Vagina (tissue), 2 donors: ENCODE measurements at regions not wholly inside any gene's neighbourhood (a gene's known extent, or its start where the extent isn't known, plus 50 kb on each side); places are given as distances from the start of the nearest gene placed in this dataset.

Experiments used
- DNase-seq, 2 donors: peaks; one replicate each; pipeline ENCODE4 v3.0.0-alpha.2; 2017; ENCODE audit errors: extremely low spot score in 2 of 2
- H3K27ac ChIP-seq: fragments of 200-600 bp; sonication (generic); one replicate; pipeline ENCODE4 v1.5.1; 2019
- H3K27me3 ChIP-seq: fragments of 200-600 bp; sonication (generic); one replicate; pipeline ENCODE4 v1.5.1; 2019
- H3K36me3 ChIP-seq, 2 donors: fragments of 200-600 bp; sonication (generic); one replicate each; pipeline ENCODE4 v1.5.1; 2017 to 2019
- H3K4me1 ChIP-seq: fragments of 200-600 bp; sonication (generic); one replicate; pipeline ENCODE4 v1.5.1; 2019
- H3K4me3 ChIP-seq, 2 donors: fragments of 200-600 bp; sonication (generic); 1 replicate in 1 of 2; 2 replicates in 1 of 2; pipeline ENCODE4 v1.5.1; 2016 to 2019
- H3K9me3 ChIP-seq: fragments of 200-600 bp; sonication (generic); one replicate; pipeline ENCODE4 v1.5.1; 2019
- POLR2A ChIP-seq, 2 donors: fragments of 450-650 bp; IDR thresholded peaks; one replicate each; pipeline ENCODE4 v1.6.1; 2017; ENCODE audit warnings: antibody characterized with exemption in 2 of 2, mild to moderate bottlenecking in 2 of 2, moderate library complexity in 2 of 2
- POLR2AphosphoS5 ChIP-seq, 2 donors: sonication (generic); formaldehyde crosslinking; IDR thresholded peaks; one replicate each; pipeline ENCODE4 v1.9.0; 2017; ENCODE audit warnings: antibody characterized with exemption in 2 of 2, mild to moderate bottlenecking in 2 of 2, low read depth in 1 of 2; ENCODE audit not compliant: insufficient read depth in 1 of 2
- intact Hi-C: fragments of 100-400 bp; cut with DNase I; formaldehyde crosslinking; loops from one replicate; pipeline ENCODE4 v1.15.1; 2023
- TF ChIP-seq, protein P1 (sequence below), 3 experiments: fragments of 450-650 bp in 2 of 3; fragments of 200-600 bp in 1 of 3; sonication (generic) in 1 of 3; IDR thresholded peaks; one replicate each; pipeline ENCODE4 v1.5.1; 2017 to 2019; ENCODE audit warnings: antibody characterized with exemption in 3 of 3, mild to moderate bottlenecking in 2 of 3, moderate library complexity in 2 of 3

DNA sequence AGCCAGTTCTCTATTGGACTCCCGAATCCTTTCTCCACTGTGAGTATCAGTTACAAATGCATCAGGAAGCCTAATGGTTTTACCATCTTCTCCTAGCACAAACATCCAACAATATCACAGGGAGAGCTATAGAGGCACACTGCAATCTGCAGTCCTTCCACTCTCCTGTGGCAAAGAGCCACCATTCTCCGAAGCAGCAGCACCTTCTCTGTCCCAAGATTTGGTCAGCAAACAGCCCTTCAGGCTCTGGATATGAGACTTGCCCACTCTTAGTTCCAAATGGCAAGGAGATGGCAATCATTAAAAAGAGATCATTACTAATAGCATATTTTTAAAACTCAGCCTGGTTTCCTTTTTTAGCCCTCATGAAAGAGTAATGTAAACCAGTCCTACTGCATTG is 223.4 kb downstream of the HS3ST3A1 start:
- Histone ChIP-seq H3K27ac (no peak overlapping the region), H3K27me3 (no peaks in the 10 kb centered on the region), H3K9me3 (no peaks in the 10 kb centered on the region), H3K4me3 (no peak overlapping the region), H3K4me1 (no peaks in the 10 kb centered on the region), H3K36me3 (no peaks in the 10 kb centered on the region)
- intact Hi-C loops, result no loop called here
- DNase-seq, result no peak
- no peak for TF ChIP-seq POLR2A (IDR thresholded peaks at IDR 0.05)
- TF ChIP-seq POLR2AphosphoS5 (IDR thresholded peaks at IDR 0.05; ENCODE audit: insufficient read depth in 1 of 2, low read depth in 1 of 2), result no peak
- TF ChIP-seq, protein P1, sequence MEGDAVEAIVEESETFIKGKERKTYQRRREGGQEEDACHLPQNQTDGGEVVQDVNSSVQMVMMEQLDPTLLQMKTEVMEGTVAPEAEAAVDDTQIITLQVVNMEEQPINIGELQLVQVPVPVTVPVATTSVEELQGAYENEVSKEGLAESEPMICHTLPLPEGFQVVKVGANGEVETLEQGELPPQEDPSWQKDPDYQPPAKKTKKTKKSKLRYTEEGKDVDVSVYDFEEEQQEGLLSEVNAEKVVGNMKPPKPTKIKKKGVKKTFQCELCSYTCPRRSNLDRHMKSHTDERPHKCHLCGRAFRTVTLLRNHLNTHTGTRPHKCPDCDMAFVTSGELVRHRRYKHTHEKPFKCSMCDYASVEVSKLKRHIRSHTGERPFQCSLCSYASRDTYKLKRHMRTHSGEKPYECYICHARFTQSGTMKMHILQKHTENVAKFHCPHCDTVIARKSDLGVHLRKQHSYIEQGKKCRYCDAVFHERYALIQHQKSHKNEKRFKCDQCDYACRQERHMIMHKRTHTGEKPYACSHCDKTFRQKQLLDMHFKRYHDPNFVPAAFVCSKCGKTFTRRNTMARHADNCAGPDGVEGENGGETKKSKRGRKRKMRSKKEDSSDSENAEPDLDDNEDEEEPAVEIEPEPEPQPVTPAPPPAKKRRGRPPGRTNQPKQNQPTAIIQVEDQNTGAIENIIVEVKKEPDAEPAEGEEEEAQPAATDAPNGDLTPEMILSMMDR (IDR thresholded peaks at IDR 0.05), result no peak

DNA sequence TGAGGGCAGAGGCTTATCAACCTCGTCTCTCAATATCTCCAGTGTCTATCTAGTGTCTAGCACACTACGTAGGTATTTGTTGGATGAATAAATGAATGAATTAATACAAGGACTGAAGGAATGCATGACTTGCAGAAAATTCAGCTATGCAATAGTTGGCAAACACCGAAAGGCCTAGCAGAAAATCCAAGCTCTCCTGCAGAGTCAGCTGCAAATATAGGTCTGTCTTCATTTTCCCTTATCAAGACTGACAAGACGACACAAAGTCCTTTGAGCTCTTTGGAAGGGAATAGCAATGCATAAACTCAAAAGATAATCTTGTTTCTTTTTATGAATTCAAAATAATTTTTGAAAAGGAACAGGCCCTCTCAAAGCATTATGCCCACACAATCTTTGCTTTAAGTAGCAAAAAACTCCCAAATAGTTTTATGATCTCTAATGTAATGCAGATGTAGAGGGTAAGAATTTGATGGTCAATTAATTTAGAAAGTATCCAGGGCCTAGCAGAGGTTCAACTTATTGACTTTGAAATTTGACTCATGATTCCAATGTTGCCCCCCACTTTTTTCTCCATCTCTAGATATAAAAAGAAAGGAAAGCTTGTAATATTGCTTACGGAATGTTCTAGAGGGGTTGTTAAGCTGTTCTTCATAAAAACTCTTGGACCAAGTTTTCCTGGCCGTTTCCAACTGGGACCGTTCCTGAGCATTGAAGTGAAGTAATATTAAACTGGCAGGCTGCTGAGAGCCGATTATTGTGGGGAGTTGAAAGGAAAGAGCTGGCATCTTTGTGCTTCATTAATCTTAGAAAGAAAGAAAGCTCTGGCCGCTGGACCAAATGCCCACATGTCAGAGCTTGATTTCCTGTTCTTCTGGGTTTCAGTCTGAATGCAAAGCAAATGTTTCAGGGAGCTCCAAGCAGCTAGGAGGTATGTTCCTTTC is 227.3 kb downstream of the HS3ST3A1 start:
- no peaks in the 10 kb centered on the region for H3K9me3 ChIP-seq
- DNase-seq, result no peak
- H3K4me1 ChIP-seq, result no peaks in the 10 kb centered on the region
- H3K36me3 ChIP-seq, result no peaks in the 10 kb centered on the region
- no peak overlapping the region for H3K27ac ChIP-seq
- no peaks in the 10 kb centered on the region for H3K27me3 ChIP-seq
- intact Hi-C loops, result no loop called here
- H3K4me3 ChIP-seq, result no peak overlapping the region
- TF ChIP-seq POLR2AphosphoS5 (IDR thresholded peaks at IDR 0.05; ENCODE audit: insufficient read depth in 1 of 2, low read depth in 1 of 2) (no peak), POLR2A (IDR thresholded peaks at IDR 0.05) (no peak)
- TF ChIP-seq, protein P1 (IDR thresholded peaks at IDR 0.05), result no peak

DNA sequence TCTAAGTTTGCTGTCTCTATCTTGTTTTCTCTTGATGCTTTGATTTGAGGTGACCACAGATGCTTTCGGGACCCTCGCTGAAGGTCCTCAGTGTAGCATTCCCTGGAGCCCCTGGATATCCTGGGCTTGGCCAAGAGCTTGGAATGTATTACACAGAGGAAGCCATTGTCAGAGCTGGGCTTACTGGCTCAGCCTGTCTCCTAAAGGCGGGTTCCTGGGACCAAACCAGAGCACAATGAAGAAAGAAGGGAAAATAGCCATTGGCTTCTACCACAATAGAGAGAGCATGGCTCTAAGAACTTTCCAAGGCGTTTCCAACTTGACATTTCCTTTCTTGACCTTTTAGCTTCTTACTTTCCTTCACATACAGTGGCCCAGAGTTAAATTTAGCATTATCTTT is 229.3 kb downstream of the HS3ST3A1 start:
- no peak for DNase-seq
- H3K36me3 ChIP-seq, result no peaks in the 10 kb centered on the region
- H3K4me3 ChIP-seq, result no peak overlapping the region
- no peaks in the 10 kb centered on the region for H3K9me3 ChIP-seq
- no peaks in the 10 kb centered on the region for H3K27me3 ChIP-seq
- intact Hi-C loops, result no loop called here
- no peaks in the 10 kb centered on the region for H3K4me1 ChIP-seq
- TF ChIP-seq POLR2AphosphoS5 (IDR thresholded peaks at IDR 0.05; ENCODE audit: insufficient read depth in 1 of 2, low read depth in 1 of 2) (no peak), POLR2A (IDR thresholded peaks at IDR 0.05) (no peak)
- TF ChIP-seq, protein P1 (IDR thresholded peaks at IDR 0.05), result no peak
- H3K27ac ChIP-seq, result no peak overlapping the region

DNA sequence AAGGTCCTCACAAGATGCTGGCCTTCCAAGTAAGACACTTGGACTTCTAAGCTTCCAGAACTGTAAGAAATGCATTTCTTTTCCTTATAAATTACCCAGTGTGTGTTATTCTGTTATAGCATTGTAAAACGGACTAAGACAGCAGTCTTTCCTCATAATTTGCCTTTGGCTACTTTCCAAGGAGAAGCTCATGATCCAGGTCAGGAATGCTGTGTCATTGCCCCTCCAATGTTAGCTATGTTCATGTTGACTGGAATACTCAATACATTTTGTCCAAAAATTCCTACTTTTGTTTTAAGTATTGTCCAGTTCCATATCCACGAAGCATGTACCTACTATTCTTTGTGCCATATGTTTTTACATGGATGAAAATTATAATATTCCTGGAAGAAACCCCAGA is 234.6 kb downstream of the HS3ST3A1 start:
- no peak for DNase-seq
- no peak overlapping the region for H3K4me3 ChIP-seq
- no peak for TF ChIP-seq POLR2AphosphoS5 (IDR thresholded peaks at IDR 0.05; ENCODE audit: insufficient read depth in 1 of 2, low read depth in 1 of 2)
- no peak for TF ChIP-seq POLR2A (IDR thresholded peaks at IDR 0.05)
- TF ChIP-seq, protein P1 (IDR thresholded peaks at IDR 0.05), result no peak
- no peak overlapping the region for H3K27ac ChIP-seq
- intact Hi-C loops, result no loop called here
- H3K36me3 ChIP-seq, result no peaks in the 10 kb centered on the region
- no peaks in the 10 kb centered on the region for H3K27me3 ChIP-seq
- H3K4me1 ChIP-seq, result no peaks in the 10 kb centered on the region
- no peaks in the 10 kb centered on the region for H3K9me3 ChIP-seq

DNA sequence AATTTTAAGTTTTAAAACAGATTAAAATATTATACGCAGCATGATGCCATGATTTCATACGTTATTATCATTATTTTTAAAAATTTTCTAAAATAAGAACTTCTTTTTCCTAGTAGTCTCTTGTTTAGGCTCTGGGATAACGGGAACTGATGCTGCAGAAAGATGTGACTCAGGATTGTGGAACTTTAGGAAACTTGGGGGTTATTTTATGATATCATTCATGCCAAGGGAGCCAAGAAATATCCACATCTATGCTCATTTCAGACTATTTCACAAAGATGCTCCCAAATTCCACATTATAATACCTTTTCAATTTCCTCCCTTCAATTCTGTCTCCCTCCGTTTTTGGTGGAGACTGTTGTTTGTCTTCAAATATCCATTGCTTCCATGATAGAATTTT is 236.4 kb downstream of the HS3ST3A1 start:
- Histone ChIP-seq H3K36me3 (no peaks in the 10 kb centered on the region), H3K27ac (no peak overlapping the region), H3K9me3 (no peaks in the 10 kb centered on the region), H3K27me3 (no peaks in the 10 kb centered on the region), H3K4me1 (no peaks in the 10 kb centered on the region), H3K4me3 (no peak overlapping the region)
- TF ChIP-seq POLR2A (IDR thresholded peaks at IDR 0.05) (no peak), POLR2AphosphoS5 (IDR thresholded peaks at IDR 0.05; ENCODE audit: insufficient read depth in 1 of 2, low read depth in 1 of 2) (no peak)
- TF ChIP-seq, protein P1 (IDR thresholded peaks at IDR 0.05), result no peak
- intact Hi-C loops, result no loop called here
- no peak for DNase-seq
